ENCODE measurements at regions not wholly inside any gene's neighbourhood (a gene's known extent, or its start where the extent isn't known, plus 50 kb on each side); places are given as distances from the start of the nearest gene placed in this dataset.
"Not testable (repeated sequence)": the region's sequence is repeated elsewhere in the genome, so short reads cannot be mapped to it uniquely, and the experiment has no call there.

DNA sequence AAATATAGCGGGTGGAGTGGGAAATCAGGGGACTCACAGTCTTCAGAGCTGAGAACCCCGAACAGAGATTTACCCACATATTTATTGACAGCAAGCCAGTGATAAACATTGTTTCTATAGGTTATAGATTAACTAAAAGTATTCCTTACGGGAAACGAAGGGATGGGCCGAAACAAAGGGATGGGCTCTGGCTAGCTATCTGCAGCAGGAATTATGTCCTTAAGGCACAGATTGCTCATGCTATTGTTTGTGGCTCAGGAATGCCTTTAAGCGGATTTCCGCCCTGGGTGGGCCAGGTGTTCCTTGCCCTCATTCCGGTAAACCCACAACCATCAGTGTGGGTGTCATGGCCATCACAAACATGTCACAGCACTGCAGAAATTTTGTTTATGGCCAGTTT, 66.4 kb upstream of the SGCE start:
- TF ChIP-seq, protein P1, sequence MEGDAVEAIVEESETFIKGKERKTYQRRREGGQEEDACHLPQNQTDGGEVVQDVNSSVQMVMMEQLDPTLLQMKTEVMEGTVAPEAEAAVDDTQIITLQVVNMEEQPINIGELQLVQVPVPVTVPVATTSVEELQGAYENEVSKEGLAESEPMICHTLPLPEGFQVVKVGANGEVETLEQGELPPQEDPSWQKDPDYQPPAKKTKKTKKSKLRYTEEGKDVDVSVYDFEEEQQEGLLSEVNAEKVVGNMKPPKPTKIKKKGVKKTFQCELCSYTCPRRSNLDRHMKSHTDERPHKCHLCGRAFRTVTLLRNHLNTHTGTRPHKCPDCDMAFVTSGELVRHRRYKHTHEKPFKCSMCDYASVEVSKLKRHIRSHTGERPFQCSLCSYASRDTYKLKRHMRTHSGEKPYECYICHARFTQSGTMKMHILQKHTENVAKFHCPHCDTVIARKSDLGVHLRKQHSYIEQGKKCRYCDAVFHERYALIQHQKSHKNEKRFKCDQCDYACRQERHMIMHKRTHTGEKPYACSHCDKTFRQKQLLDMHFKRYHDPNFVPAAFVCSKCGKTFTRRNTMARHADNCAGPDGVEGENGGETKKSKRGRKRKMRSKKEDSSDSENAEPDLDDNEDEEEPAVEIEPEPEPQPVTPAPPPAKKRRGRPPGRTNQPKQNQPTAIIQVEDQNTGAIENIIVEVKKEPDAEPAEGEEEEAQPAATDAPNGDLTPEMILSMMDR (IDR thresholded peaks at IDR 0.05), result not testable (repeated sequence)
- not testable (repeated sequence) for TF ChIP-seq RAD21 (IDR thresholded peaks at IDR 0.05; ENCODE audit: low read length)
